Sigmoid colon (tissue), 4 donors: ENCODE measurements at regions not wholly inside any gene's neighbourhood (a gene's known extent, or its start where the extent isn't known, plus 50 kb on each side); places are given as distances from the start of the nearest gene placed in this dataset.

Experiments
- POLR2A ChIP-seq, 2 donors: fragments of 450-650 bp; IDR thresholded peaks; one replicate each; pipeline ENCODE4 v1.6.1; 2016; ENCODE audit warnings: antibody characterized with exemption in 2 of 2, mild to moderate bottlenecking in 2 of 2, moderate library complexity in 2 of 2
- POLR2AphosphoS5 ChIP-seq, 4 donors: sonication (generic); formaldehyde crosslinking; IDR thresholded peaks; one replicate each; pipeline ENCODE4 v1.6.1; 2017; ENCODE audit warnings: antibody characterized with exemption in 4 of 4

GRCh38 chr6:144883915-144884314 is 598.8 kb downstream of the UTRN start:
- TF ChIP-seq POLR2AphosphoS5 (IDR thresholded peaks at IDR 0.05) = no peak
- TF ChIP-seq POLR2A (IDR thresholded peaks at IDR 0.05) = no peak
